ENCODE measurements at regions not wholly inside any gene's neighbourhood (a gene's known extent, or its start where the extent isn't known, plus 50 kb on each side); places are given as distances from the start of the nearest gene placed in this dataset.
"Not testable (repeated sequence)": the region's sequence is repeated elsewhere in the genome, so short reads cannot be mapped to it uniquely, and the experiment has no call there.

DNA sequence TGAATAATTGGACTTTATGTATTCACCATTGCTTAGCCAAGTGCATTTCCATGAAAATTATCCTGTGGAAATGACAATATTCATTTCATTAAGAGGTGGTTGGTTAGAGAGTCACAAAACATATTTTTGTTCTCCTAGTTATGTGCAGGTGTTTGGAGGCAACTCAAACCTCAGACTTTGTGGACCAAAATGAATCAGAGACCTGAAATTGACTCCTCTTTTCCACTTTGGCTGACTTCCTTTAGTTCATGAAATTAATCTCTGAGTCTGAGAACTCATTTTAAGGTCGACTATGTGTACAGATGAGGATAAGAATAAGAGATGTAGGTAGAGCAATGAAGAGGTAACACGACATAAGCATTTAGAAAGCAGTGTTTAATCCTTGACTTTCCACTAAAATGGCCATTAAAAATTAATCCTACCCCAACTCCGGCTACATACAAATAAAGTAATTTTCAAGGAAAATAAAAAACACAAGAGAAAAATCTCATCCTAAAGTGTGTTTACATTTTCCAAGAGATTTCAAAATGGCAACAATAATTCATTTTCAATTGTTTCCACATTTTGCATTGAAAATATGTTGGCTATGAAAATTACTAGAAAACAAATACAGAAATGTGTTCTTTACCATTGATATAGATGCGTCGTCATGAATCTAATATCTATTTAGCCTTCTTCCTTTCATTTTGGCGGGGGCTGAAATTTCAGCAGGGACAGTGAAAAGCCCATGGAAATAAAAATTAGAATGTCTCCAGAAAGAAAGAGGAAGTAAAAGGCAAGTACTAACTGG lies 185.4 kb upstream of the CSNK1A1L start:
- no peak for DNase-seq

DNA sequence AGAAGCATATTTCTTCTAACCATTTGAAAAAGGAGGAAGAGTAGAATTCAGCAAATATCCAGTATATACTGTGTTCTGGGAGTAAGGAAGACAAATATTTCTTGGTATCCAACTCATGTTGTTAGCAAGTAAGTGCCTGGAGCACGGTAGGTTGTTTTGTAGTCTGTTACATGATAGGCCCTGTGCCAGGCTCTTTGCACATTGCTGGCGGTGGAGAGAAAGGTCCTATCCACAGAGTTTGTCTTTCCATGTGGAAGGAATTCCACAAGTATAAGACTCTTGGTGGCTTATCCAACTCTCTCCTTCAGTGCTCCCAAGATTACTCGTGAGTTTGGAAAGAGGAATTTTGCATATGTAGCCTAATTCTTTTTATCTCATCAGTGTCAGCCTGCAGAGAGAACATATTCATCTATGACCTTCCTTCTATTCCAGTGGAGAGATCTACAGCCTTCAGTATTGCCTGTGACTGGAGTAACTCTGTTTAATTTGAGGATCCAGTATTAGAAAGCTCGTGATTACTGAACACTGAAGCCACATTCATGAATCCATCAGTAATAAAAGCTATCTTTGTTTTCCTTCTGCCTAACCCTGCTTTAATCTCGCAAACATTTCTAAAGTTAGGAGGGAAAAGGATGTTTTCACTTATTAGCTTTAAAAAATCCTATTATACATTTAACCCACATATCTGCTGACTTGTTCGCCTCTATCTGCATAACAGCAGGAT lies 183.9 kb upstream of the CSNK1A1L start:
- no peak for DNase-seq

- no peak for DNase-seq
Measured at GRCh38 chr13:37288057-37288720, 182.7 kb upstream of the CSNK1A1L start.

DNA sequence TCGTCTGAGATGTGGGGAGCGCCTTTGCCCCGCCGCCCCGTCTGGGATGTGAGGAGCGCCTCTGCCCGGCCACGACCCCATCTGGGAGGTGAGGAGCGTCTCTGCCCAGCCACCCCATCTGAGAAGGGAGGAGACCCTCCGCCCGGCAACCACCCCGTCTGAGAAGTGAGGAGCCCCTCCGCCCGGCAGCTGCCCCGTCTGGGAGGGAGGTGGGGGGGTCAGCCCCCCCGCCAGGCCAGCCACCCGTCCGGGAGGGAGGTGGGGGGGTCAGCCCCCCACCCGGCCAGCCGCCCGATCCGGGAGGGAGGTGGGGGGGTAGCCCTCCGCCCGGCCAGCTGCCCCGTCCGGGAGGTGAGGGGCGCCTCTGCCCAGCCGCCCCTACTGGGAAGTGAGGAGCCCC lies 174.8 kb upstream of the CSNK1A1L start:
- not testable (repeated sequence) for DNase-seq

DNA sequence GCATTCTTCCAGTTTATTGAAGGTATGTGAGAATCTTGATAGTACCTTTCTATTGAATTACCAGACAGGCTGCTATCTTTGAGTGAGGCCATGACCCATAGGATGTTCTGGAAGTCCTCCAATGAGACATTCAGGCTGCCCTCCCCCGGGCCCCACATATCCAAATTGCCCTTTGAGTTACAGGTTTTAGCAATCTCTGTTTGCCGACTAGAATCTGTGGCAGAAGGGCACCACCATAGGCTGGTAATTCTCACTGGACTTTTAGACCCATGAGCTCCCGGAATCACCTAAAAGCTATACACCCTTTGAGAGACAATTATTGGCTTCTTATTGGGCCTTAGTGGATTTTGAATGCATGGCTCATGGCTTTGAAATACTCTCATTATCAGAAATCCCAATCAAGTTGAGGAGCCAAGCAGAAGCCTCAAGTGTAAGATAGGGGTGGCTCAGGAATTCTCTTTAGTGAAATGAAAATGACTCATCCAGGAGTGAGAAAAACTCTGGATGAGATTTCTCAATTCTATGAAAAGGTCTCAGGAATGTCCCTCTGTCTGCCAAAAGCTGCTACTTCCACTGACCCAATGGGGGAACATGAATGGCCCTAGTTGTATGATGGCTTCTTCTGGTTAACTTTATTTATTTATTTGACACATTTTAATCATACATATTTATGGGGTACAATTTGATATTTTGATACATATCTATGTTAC lies 172.1 kb upstream of the CSNK1A1L start:
- no peak for DNase-seq

DNA sequence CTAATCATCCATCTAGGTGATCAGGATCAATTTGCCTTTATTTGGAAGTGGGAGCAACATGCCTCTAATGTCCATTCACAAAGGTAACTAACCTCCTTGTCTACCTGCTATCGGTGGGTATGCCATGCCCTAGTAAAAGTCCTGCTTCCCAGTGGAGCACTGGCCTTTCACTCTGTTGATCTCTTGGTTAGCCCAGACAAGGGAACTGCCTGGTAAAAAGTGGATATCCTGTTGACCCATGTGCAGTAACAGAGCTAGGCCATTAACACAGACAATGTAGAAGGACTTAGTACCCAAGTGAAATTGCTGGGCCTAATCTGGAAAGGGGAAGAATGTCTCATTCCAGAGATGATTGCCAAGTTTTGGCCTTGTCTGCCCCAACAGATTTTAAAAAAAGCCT lies 171.5 kb upstream of the CSNK1A1L start:
- DNase-seq: no peak

DNA sequence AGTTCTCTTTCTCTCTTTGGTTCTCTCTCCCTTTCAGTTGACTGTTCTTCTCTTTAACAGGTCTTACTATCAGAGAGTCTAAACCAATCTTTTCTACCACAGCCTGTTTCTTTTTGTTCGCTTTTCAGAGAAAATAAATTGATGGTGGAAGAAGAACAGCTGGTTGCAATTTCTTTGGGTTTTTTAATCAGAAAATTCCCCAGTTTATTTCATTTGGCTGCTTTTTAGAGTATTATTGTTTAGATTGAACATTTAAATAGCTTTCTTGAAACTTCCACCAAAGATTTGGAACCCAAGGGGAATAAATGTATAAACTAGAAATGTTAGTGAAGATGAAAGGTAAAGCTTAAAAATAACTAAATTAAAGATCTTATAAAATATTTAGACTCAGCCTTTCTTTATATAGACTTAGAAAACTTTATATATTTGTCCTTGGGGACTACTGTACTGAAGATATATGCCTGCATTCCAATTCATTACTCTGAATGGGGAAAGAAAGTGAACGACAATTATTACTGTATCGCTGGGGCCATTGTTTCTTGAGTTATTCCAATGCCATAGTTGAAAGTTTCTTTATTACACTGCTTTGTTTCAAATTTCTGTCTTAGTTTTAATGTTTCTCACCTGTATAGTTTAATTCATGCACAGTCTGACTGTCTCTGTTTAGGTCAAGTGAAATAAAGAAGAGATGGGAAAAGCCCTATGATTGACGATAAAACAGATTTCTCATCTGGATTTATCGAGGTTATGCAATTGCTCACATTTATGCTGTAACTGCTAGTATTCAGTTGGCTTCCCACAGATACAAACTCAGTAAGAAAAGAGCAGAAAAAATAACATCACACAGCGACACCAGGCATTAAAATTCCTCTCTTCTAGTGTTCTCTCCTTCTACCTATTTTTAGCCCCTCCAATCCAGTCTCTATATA lies 169.4 kb upstream of the CSNK1A1L start:
- DNase-seq: peak; percentile 42

GRCh38 chr13:37273836-37274235 lies 168.4 kb upstream of the CSNK1A1L start:
- DNase-seq: peak; percentile 3

GRCh38 chr13:37270226-37271001 lies 164.9 kb upstream of the CSNK1A1L start:
- DNase-seq: no peak

- no peak for DNase-seq
Measured at GRCh38 chr13:37263871-37264270, 158.4 kb upstream of the CSNK1A1L start.

- DNase-seq: no peak
Measured at GRCh38 chr13:37257706-37258105, 152.2 kb upstream of the CSNK1A1L start.

GRCh38 chr13:37257051-37257450 lies 151.6 kb upstream of the CSNK1A1L start:
- DNase-seq: no peak

DNA sequence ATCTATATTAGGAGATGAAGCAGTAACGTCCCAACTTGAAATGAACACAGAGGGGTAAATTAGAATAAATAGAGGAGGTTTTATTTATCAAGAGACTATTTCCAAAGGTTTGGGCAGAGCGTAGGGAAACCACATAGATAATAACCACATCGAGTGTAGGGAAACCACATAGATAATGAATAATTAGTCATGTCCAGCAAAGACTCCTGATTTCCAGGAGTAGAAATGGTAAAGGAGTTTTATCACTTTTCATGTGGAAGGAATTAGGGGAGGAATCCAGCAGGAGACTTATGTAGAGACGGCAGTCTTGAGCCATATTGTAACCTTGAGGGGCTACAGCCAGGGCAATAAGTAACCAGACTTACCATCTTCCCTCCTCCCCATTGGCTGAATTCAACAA lies 136.3 kb upstream of the CSNK1A1L start:
- no peak for DNase-seq

DNA sequence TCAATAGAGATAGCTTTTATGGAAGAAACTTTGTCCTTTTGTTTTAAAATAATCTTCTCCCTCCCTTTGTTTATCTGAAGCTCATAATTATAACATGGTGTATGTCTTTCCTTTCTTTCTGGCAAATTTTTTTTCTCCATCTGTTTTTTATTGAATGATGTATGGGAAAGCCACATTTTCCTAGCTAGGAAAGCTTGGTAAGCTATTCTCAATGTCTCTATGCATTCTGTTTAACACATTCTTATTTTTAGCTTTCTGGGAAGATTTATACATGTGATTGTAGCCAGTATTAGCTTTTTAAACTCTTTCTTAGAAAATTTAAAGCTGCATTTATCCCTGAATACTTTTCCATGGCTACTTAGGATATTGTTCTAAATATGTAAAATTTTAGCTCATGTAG lies 124.9 kb upstream of the CSNK1A1L start:
- DNase-seq: peak; percentile 34

GRCh38 chr13:37229931-37230330 lies 124.5 kb upstream of the CSNK1A1L start:
- DNase-seq: no peak

- no peak for DNase-seq
Measured at GRCh38 chr13:37226971-37227370, 121.5 kb upstream of the CSNK1A1L start.

GRCh38 chr13:37225414-37226070 lies 120.1 kb upstream of the CSNK1A1L start:
- no peak for DNase-seq

GRCh38 chr13:37216331-37216730 lies 110.9 kb upstream of the CSNK1A1L start:
- peak; percentile 24 for DNase-seq

DNA sequence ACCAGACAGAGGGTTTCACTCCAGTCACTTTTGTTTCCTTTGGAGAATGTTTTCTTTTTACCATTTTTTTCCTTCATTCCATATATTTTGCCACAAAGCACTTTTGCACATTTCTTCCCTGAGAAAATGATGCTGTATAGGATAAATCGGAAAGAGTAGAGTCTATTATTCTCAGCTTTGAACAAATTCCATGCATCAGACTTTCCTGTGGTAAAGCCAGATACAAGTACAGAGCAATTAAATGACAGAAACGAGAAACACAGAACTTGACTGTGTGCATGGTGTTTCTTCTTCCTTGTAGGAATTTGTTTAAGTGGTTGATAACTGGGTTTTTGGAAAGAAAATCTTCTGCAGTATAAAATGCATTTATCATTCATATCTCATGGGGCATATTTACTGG lies 107.4 kb upstream of the CSNK1A1L start:
- DNase-seq: no peak

DNA sequence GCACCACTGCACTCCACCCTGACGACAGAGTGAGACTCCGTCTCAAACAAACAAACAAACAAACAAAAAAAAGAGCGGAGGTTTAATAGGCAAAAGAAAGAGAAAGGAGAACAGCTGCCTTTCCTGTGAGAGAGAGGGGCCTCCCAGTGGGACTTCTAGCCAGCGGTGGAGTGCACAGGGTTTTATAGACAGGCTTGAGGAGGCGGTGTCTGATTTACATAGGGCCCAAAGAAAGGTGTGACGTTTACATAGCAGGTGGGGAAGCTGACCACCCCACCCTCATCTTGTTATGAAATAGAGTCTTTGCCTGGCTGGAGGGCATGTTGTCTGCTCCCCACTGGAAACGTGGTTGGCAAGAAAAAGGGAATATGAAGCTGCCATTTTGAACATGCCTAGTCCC lies 106.0 kb upstream of the CSNK1A1L start:
- no peak for DNase-seq
